SU-DHL-6 (cell line): ENCODE measurements at regions not wholly inside any gene's neighbourhood (a gene's known extent, or its start where the extent isn't known, plus 50 kb on each side); places are given as distances from the start of the nearest gene placed in this dataset.

ENCODE experiments used
- EZH2phosphoT487 ChIP-seq: fragments of 200-600 bp; sonication (generic), shearing (Covaris generic); conservative IDR thresholded peaks from 2 replicates; pipeline ENCODE4 v1.6.1; 2018; ENCODE audit warnings: mild to moderate bottlenecking, antibody characterized with exemption, low read length, moderate library complexity, mixed read lengths
- TF ChIP-seq, protein P1 (sequence below): fragments of 200-600 bp; sonication (generic); IDR thresholded peaks from one replicate; pipeline ENCODE4 v1.5.1; 2017; ENCODE audit warnings: antibody characterized with exemption, mild to moderate bottlenecking, low read length, moderate library complexity; ENCODE audit not compliant: insufficient read depth, poor library complexity, severe bottlenecking

DNA sequence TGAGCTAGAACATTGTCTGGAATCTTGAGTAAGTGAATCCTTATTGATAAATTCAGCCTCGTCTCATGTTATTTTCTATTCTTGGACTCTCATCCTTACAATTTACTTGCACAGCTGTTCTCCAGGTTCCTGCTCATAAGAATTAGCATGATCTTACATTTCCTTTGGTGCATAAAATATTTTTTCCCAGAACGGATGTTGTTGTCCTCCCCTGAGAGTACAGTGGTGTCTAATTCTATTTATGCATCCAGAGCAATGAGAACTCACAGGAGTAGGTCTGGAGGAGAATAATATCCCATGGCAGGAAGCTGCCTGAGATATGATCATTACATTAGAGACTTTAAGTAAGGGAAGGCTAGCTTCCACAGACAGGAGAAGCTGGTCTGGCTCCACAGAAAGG is 178.4 kb upstream of the MAST4 start:
- TF ChIP-seq, protein P1, sequence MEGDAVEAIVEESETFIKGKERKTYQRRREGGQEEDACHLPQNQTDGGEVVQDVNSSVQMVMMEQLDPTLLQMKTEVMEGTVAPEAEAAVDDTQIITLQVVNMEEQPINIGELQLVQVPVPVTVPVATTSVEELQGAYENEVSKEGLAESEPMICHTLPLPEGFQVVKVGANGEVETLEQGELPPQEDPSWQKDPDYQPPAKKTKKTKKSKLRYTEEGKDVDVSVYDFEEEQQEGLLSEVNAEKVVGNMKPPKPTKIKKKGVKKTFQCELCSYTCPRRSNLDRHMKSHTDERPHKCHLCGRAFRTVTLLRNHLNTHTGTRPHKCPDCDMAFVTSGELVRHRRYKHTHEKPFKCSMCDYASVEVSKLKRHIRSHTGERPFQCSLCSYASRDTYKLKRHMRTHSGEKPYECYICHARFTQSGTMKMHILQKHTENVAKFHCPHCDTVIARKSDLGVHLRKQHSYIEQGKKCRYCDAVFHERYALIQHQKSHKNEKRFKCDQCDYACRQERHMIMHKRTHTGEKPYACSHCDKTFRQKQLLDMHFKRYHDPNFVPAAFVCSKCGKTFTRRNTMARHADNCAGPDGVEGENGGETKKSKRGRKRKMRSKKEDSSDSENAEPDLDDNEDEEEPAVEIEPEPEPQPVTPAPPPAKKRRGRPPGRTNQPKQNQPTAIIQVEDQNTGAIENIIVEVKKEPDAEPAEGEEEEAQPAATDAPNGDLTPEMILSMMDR: no peak
- no peak for TF ChIP-seq EZH2phosphoT487
